NCI-H2171 treated with DMSO at 0.1 percent for 48 hours (cell line): ENCODE measurements at regions not wholly inside any gene's neighbourhood (a gene's known extent, or its start where the extent isn't known, plus 50 kb on each side); places are given as distances from the start of the nearest gene placed in this dataset.
"Not testable (repeated sequence)": the region's sequence is repeated elsewhere in the genome, so short reads cannot be mapped to it uniquely, and the experiment has no call there.

Source experiments
- DNase-seq: peaks from one replicate; lab custom pipeline; 2025; lab: John Stamatoyannopoulos, UW

GRCh38 chr1:229924639-229925038, 142.4 kb upstream of the GALNT2 start:
- DNase-seq = no peak

GRCh38 chr1:229928767-229929166, 138.3 kb upstream of the GALNT2 start:
- no peak for DNase-seq

- DNase-seq = not testable (repeated sequence)
Observed at GRCh38 chr1:229931751-229932150, 135.3 kb upstream of the GALNT2 start.

- not testable (repeated sequence) for DNase-seq
Observed at GRCh38 chr1:229935157-229935556, 131.9 kb upstream of the GALNT2 start.

- DNase-seq = no peak
Observed at GRCh38 chr1:229938551-229938950, 128.5 kb upstream of the GALNT2 start.

GRCh38 chr1:229940684-229941083, 126.4 kb upstream of the GALNT2 start:
- no peak for DNase-seq

GRCh38 chr1:229941160-229941559, 125.9 kb upstream of the GALNT2 start:
- DNase-seq = no peak

- no peak for DNase-seq
Observed at GRCh38 chr1:229941831-229942230, 125.2 kb upstream of the GALNT2 start.

GRCh38 chr1:229942501-229942900, 124.5 kb upstream of the GALNT2 start:
- DNase-seq = no peak

- DNase-seq = no peak
Observed at GRCh38 chr1:229943148-229943714, 123.8 kb upstream of the GALNT2 start.

GRCh38 chr1:229943988-229944743, 122.9 kb upstream of the GALNT2 start:
- DNase-seq = no peak

GRCh38 chr1:229945795-229946194, 121.2 kb upstream of the GALNT2 start:
- no peak for DNase-seq

GRCh38 chr1:229947968-229948367, 119.1 kb upstream of the GALNT2 start:
- no peak for DNase-seq

- DNase-seq = no peak
Observed at GRCh38 chr1:229948438-229948837, 118.6 kb upstream of the GALNT2 start.

GRCh38 chr1:229949500-229949899, 117.5 kb upstream of the GALNT2 start:
- no peak for DNase-seq

GRCh38 chr1:229950020-229950419, 117.0 kb upstream of the GALNT2 start:
- DNase-seq = no peak

GRCh38 chr1:229950908-229951307, 116.1 kb upstream of the GALNT2 start:
- DNase-seq = no peak

- no peak for DNase-seq
Observed at GRCh38 chr1:229951856-229952534, 115.0 kb upstream of the GALNT2 start.

GRCh38 chr1:229952670-229953520, 114.1 kb upstream of the GALNT2 start:
- no peak for DNase-seq

GRCh38 chr1:229953736-229954326, 113.2 kb upstream of the GALNT2 start:
- DNase-seq = no peak

- no peak for DNase-seq
Observed at GRCh38 chr1:229964281-229964680, 102.8 kb upstream of the GALNT2 start.

- DNase-seq = no peak
Observed at GRCh38 chr1:229970714-229971113, 96.3 kb upstream of the GALNT2 start.
